Non-pigmented ciliary epithelial cell (primary cell): ENCODE measurements at regions not wholly inside any gene's neighbourhood (a gene's known extent, or its start where the extent isn't known, plus 50 kb on each side); places are given as distances from the start of the nearest gene placed in this dataset.
"Not testable (repeated sequence)": the region's sequence is repeated elsewhere in the genome, so short reads cannot be mapped to it uniquely, and the experiment has no call there.

Experiments used
- DNase-seq: peaks from one replicate; pipeline ENCODE4 v3.0.0-alpha.2; 2010; ENCODE audit warnings: low read depth

- no peak for DNase-seq
Measured at GRCh38 chr13:68944272-68944671, 1163.4 kb upstream of the ATXN8OS start.

- DNase-seq = no peak
Measured at GRCh38 chr13:68940049-68940448, 1167.6 kb upstream of the ATXN8OS start.

GRCh38 chr13:68938639-68939038, 1169.0 kb upstream of the ATXN8OS start:
- DNase-seq = no peak

GRCh38 chr13:68929075-68929745, 1178.4 kb upstream of the ATXN8OS start:
- DNase-seq = no peak

GRCh38 chr13:68927387-68928026, 1180.1 kb upstream of the ATXN8OS start:
- peak; percentile 11 for DNase-seq

GRCh38 chr13:68923995-68924394, 1183.6 kb upstream of the ATXN8OS start:
- no peak for DNase-seq

GRCh38 chr13:68908879-68909278, 1198.7 kb upstream of the ATXN8OS start:
- no peak for DNase-seq

GRCh38 chr13:68905186-68905585, 1202.4 kb upstream of the ATXN8OS start:
- DNase-seq = no peak

GRCh38 chr13:68897331-68897928, 1210.2 kb upstream of the ATXN8OS start:
- no peak for DNase-seq

GRCh38 chr13:68895696-68896095, 1211.9 kb upstream of the ATXN8OS start:
- no peak for DNase-seq

- not testable (repeated sequence) for DNase-seq
Measured at GRCh38 chr13:68893721-68894120, 1213.9 kb upstream of the ATXN8OS start.

- DNase-seq = not testable (repeated sequence)
Measured at GRCh38 chr13:68892596-68892995, 1215.0 kb upstream of the ATXN8OS start.

- not testable (repeated sequence) for DNase-seq
Measured at GRCh38 chr13:68890101-68890500, 1217.5 kb upstream of the ATXN8OS start.

GRCh38 chr13:68888832-68889231, 1218.8 kb upstream of the ATXN8OS start:
- DNase-seq = no peak

- DNase-seq = no peak
Measured at GRCh38 chr13:68872338-68872737, 1235.3 kb upstream of the ATXN8OS start.

GRCh38 chr13:68851026-68851425, 1256.6 kb upstream of the ATXN8OS start:
- DNase-seq = peak; percentile 30

GRCh38 chr13:68850160-68850559, 1257.5 kb upstream of the ATXN8OS start:
- DNase-seq = peak; percentile 36

- DNase-seq = no peak
Measured at GRCh38 chr13:68846663-68847062, 1261.0 kb upstream of the ATXN8OS start.

- no peak for DNase-seq
Measured at GRCh38 chr13:68834375-68834774, 1273.3 kb upstream of the ATXN8OS start.

- DNase-seq = no peak
Measured at GRCh38 chr13:68816715-68817114, 1290.9 kb upstream of the ATXN8OS start.

- no peak for DNase-seq
Measured at GRCh38 chr13:68813180-68813796, 1294.3 kb upstream of the ATXN8OS start.

GRCh38 chr13:68810660-68811059, 1297.0 kb upstream of the ATXN8OS start:
- DNase-seq = no peak

- no peak for DNase-seq
Measured at GRCh38 chr13:68808456-68808855, 1299.2 kb upstream of the ATXN8OS start.
